CD14-positive monocyte (primary cell): ENCODE measurements at regions not wholly inside any gene's neighbourhood (a gene's known extent, or its start where the extent isn't known, plus 50 kb on each side); places are given as distances from the start of the nearest gene placed in this dataset.

Source experiments
- DNase-seq, 3 donors: peaks; one replicate each; pipeline ENCODE4 v3.0.0-alpha.2; 2011 to 2022
- H2AFZ ChIP-seq: 2 replicates; pipeline ENCODE4 v1.6.0; 2012; ENCODE audit warnings: mild to moderate bottlenecking, low read depth, low read length, inconsistent platforms; ENCODE audit not compliant: insufficient read depth, poor library complexity, severe bottlenecking
- H3K27ac ChIP-seq, 2 donors: 1 replicate in 1 of 2; 2 replicates in 1 of 2; pipeline ENCODE4 v1.5.1; 2012 to 2013; ENCODE audit warnings: low read length in 2 of 2, control low read depth in 1 of 2, inconsistent platforms in 1 of 2, low read depth in 1 of 2, mild to moderate bottlenecking in 1 of 2
- H3K27me3 ChIP-seq, 2 donors: one replicate each; pipeline versions ENCODE4 v1.6.0 to v1.6.1; 2011 to 2013; ENCODE audit warnings: low read length in 2 of 2; ENCODE audit not compliant: control insufficient read depth in 2 of 2, insufficient read depth in 2 of 2
- H3K36me3 ChIP-seq, 2 donors: replicated peaks in 1 of 2; 1 replicate in 1 of 2; 2 replicates in 1 of 2; pipeline versions ENCODE4 v1.5.1 to v1.6.1; 2012 to 2013; ENCODE audit warnings: low read length in 2 of 2, control low read depth in 1 of 2, inconsistent platforms in 1 of 2, mild to moderate bottlenecking in 1 of 2; ENCODE audit not compliant: insufficient read depth in 2 of 2, control insufficient read depth in 1 of 2
- H3K4me1 ChIP-seq, 2 donors: 1 replicate in 1 of 2; 2 replicates in 1 of 2; pipeline versions ENCODE4 v1.5.1 to v1.6.1; 2012 to 2013; ENCODE audit warnings: low read length in 2 of 2, control low read depth in 1 of 2, inconsistent platforms in 1 of 2, mild to moderate bottlenecking in 1 of 2, moderate library complexity in 1 of 2; ENCODE audit not compliant: insufficient read depth in 2 of 2, control insufficient read depth in 1 of 2
- H3K4me2 ChIP-seq: replicated peaks from 2 replicates; pipeline ENCODE3; 2012; ENCODE audit warnings: low read length, moderate library complexity, mild to moderate bottlenecking; ENCODE audit not compliant: poor library complexity, severe bottlenecking; ENCODE audit errors: extremely low read depth
- H3K4me3 ChIP-seq, 3 experiments: fragments of 200-600 bp in 1 of 3; sonication (generic) in 1 of 3; replicated peaks in 1 of 3; 1 replicate in 2 of 3; 2 replicates in 1 of 3; pipeline ENCODE4 v1.5.1; 2011 to 2013; ENCODE audit warnings: low read length in 3 of 3, mild to moderate bottlenecking in 3 of 3, control low read depth in 2 of 3, low read depth in 2 of 3, inconsistent platforms in 1 of 3, moderate library complexity in 1 of 3
- H3K79me2 ChIP-seq: 2 replicates; pipeline ENCODE4 v1.6.0; 2012; ENCODE audit warnings: mild to moderate bottlenecking, control low read depth, inconsistent platforms, low read length, moderate library complexity; ENCODE audit not compliant: insufficient read depth
- H3K9ac ChIP-seq: 2 replicates; pipeline ENCODE4 v1.6.0; 2017; ENCODE audit warnings: low read length, mild to moderate bottlenecking; ENCODE audit not compliant: insufficient read depth, poor library complexity, severe bottlenecking
- H3K9me3 ChIP-seq, 2 donors: replicated peaks in 1 of 2; 1 replicate in 1 of 2; 2 replicates in 1 of 2; pipeline versions ENCODE4 v1.5.1 to v1.6.1; 2012 to 2013; ENCODE audit warnings: low read length in 2 of 2, control low read depth in 1 of 2; ENCODE audit not compliant: control insufficient read depth in 1 of 2, insufficient read depth in 1 of 2
- H4K20me1 ChIP-seq: 2 replicates; pipeline ENCODE4 v1.6.0; 2012; ENCODE audit warnings: mild to moderate bottlenecking, low read length, control low read depth, moderate library complexity; ENCODE audit not compliant: insufficient read depth
- H3K27ac Mint-ChIP-seq, 7 donors: one replicate each; pipeline ENCODE4 v1.8.0; 2020; ENCODE audit warnings: mild to moderate bottlenecking in 7 of 7, mixed read lengths in 7 of 7, moderate library complexity in 6 of 7, inconsistent platforms in 2 of 7
- H3K27me3 Mint-ChIP-seq, 3 donors: one replicate each; pipeline ENCODE4 v1.8.0; 2021 to 2022; ENCODE audit warnings: low read depth in 3 of 3, mild to moderate bottlenecking in 3 of 3, mixed read lengths in 3 of 3, moderate library complexity in 3 of 3, inconsistent platforms in 1 of 3
- H3K36me3 Mint-ChIP-seq, 2 donors: one replicate each; pipeline ENCODE4 v1.8.0; 2020; ENCODE audit warnings: mixed read lengths in 2 of 2, inconsistent platforms in 1 of 2, mild to moderate bottlenecking in 1 of 2
- H3K4me1 Mint-ChIP-seq: one replicate; pipeline ENCODE4 v1.8.0; 2020; ENCODE audit warnings: mild to moderate bottlenecking, mixed read lengths
- H3K4me3 Mint-ChIP-seq, 2 donors: one replicate each; pipeline ENCODE4 v1.8.0; 2020; ENCODE audit warnings: mild to moderate bottlenecking in 2 of 2, mixed read lengths in 2 of 2, moderate library complexity in 1 of 2
- H3K9me3 Mint-ChIP-seq, 7 donors: one replicate each; pipeline ENCODE4 v1.8.0; 2020 to 2022; ENCODE audit warnings: mixed read lengths in 7 of 7, mild to moderate bottlenecking in 6 of 7, moderate library complexity in 6 of 7, inconsistent platforms in 2 of 7
- CTCF ChIP-seq: fragments of 200-600 bp; IDR thresholded peaks from one replicate; pipeline ENCODE4 v1.8.0; 2022; ENCODE audit warnings: antibody characterized with exemption, mild to moderate bottlenecking
- WGBS: methylation state at CpG from one replicate; pipeline ENCODE4 v1.1.5; 2013; ENCODE audit warnings: missing lambda C conversion rate; ENCODE audit not compliant: insufficient coverage; 5-methylcytosine and 5-hydroxymethylcytosine counted together
- intact Hi-C, 2 donors: fragments of 100-400 bp; cut with micrococcal nuclease; formaldehyde crosslinking; loops; one replicate each; pipeline versions ENCODE4 v1.15.0 to v1.15.1; 2023

GRCh38 chr15:94100863-94101262 is 130.5 kb upstream of the MCTP2 start:
- DNase-seq = no peak
- H3K27me3 Mint-ChIP-seq = peaks cover 0 to 3% (median 2%) of the 10 kb centered on the region in 3 donors

GRCh38 chr15:94099574-94099960 is 131.8 kb upstream of the MCTP2 start:
- 50% methylated on average over 1 of the region's 3 CpGs for WGBS
- Histone ChIP-seq H3K9me3 (no peaks in the 10 kb centered on the region), H3K9ac (no peak overlapping the region), H3K36me3 (no peaks in the 10 kb centered on the region), H3K4me2 (no peak overlapping the region), H3K27ac (no peak overlapping the region), H3K79me2 (no peaks in the 10 kb centered on the region), H3K4me1 (no peaks in the 10 kb centered on the region), H4K20me1 (no peaks in the 10 kb centered on the region), H2AFZ (no peak overlapping the region), H3K27me3 (no peaks in the 10 kb centered on the region), H3K4me3 (no peak overlapping the region)
- intact Hi-C loops = no loop called here
- Mint-ChIP-seq H3K27ac (no peak overlapping the region), H3K27me3 (peaks cover 0 to 3% (median under 1%) of the 10 kb centered on the region in 3 donors), H3K36me3 (no peaks in the 10 kb centered on the region), H3K4me1 (no peaks in the 10 kb centered on the region), H3K4me3 (no peak overlapping the region), H3K9me3 (peaks cover 0 to 3% (median 0%) of the 10 kb centered on the region in 7 donors)
- no peak for DNase-seq
- no peak for TF ChIP-seq CTCF

More at GRCh38 chr15:94100863-94101262, 130.5 kb upstream of the MCTP2 start:
- no peaks in the 10 kb centered on the region for H3K27me3 ChIP-seq
- no peak overlapping the region for H2AFZ ChIP-seq
- Mint-ChIP-seq H3K4me1 (no peaks in the 10 kb centered on the region), H3K36me3 (no peaks in the 10 kb centered on the region), H3K9me3 (peaks cover 0 to 3% (median 0%) of the 10 kb centered on the region in 7 donors), H3K27ac (no peak overlapping the region), H3K4me3 (no peak overlapping the region)
- H3K4me1 ChIP-seq = no peaks in the 10 kb centered on the region
- no peak overlapping the region for H3K4me2 ChIP-seq
- H3K9ac ChIP-seq = no peak overlapping the region
- H3K27ac ChIP-seq = no peak overlapping the region
- H3K4me3 ChIP-seq = no peak overlapping the region
- no peaks in the 10 kb centered on the region for H4K20me1 ChIP-seq
- no peak for TF ChIP-seq CTCF
- intact Hi-C loops = no loop called here
- WGBS = 83% methylated on average over 4 of the region's 5 CpGs
- no peaks in the 10 kb centered on the region for H3K79me2 ChIP-seq
- no peaks in the 10 kb centered on the region for H3K9me3 ChIP-seq
- no peaks in the 10 kb centered on the region for H3K36me3 ChIP-seq
